Amniotic stem cell (primary cell): ENCODE measurements at regions not wholly inside any gene's neighbourhood (a gene's known extent, or its start where the extent isn't known, plus 50 kb on each side); places are given as distances from the start of the nearest gene placed in this dataset.

Experiments used
- DNase-seq: peaks from one replicate; lab custom pipeline; 2025; lab: John Stamatoyannopoulos, UW

GRCh38 chr2:80854831-80855230 is 550.3 kb upstream of the LRRTM1 start:
- no peak for DNase-seq

DNA sequence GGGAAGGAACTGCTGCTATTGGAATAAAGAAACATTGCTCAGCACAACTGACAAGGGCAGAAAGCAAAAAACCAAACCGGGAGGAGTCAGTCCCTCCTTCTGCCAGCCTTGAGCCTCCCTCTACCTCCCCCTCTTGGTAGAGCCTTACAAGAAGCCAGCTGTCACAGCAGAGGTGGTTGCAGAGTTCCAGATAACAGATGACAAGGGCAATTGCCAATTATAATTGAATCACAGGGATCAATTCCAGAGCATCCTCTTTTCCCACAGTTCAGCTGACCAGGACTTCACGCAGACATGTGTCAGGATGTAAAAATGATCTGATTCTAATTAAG is 548.2 kb upstream of the LRRTM1 start:
- no peak for DNase-seq

GRCh38 chr2:80852079-80852807 is 547.7 kb upstream of the LRRTM1 start:
- no peak for DNase-seq

- DNase-seq: no peak
These were observed 526.3 kb upstream of the LRRTM1 start for GRCh38 chr2:80830891-80831290.

- no peak for DNase-seq
These were observed 518.4 kb upstream of the LRRTM1 start for GRCh38 chr2:80822999-80823398.

- DNase-seq: no peak
These were observed 510.7 kb upstream of the LRRTM1 start for GRCh38 chr2:80815259-80815658.

- DNase-seq: no peak
These were observed 482.0 kb upstream of the LRRTM1 start for GRCh38 chr2:80786584-80786983.

- no peak for DNase-seq
These were observed 474.2 kb upstream of the LRRTM1 start for GRCh38 chr2:80778704-80779103.

GRCh38 chr2:80748592-80748991 is 444.0 kb upstream of the LRRTM1 start:
- DNase-seq: no peak

GRCh38 chr2:80737047-80737446 is 432.5 kb upstream of the LRRTM1 start:
- no peak for DNase-seq

GRCh38 chr2:80725001-80725400 is 420.4 kb upstream of the LRRTM1 start:
- DNase-seq: no peak

DNA sequence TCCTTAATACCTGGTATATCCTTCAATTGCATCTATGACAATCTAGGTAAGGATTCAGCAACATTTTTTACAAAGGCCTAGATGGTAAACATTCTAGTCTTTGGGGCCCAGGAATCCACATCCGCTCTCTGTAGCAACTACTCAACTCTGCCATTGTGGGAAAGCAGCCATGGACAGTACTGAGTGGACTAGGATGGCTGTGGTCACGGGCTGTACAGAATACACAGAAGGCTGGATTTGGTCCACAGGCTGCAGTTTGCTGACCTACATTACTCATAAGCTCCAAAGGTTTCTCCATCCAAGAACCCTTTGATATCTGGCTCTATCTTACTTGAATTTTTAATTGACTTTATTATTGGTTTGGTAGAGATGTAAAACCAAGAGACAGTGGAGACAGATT is 418.3 kb upstream of the LRRTM1 start:
- no peak for DNase-seq

DNA sequence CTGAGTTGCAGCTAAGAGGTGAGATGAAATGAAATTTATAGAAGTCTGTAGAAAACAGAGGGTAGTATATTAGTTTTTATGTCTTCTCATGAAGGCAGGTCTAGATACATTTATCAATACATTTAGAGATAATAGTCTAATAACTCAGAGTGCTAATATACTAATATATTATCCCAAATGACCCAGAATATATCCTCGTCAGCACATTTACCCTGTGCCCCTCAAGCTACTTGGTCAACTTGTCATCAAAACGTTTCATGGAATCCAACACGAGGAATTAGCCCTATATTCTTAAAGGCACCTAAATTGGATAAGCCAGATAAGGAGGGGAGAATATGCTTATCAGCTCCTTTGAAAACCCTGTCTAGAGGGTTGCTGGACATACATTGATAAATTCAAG is 415.1 kb upstream of the LRRTM1 start:
- no peak for DNase-seq

GRCh38 chr2:80715433-80715832 is 410.9 kb upstream of the LRRTM1 start:
- DNase-seq: no peak

GRCh38 chr2:80711915-80712314 is 407.4 kb upstream of the LRRTM1 start:
- DNase-seq: no peak

DNA sequence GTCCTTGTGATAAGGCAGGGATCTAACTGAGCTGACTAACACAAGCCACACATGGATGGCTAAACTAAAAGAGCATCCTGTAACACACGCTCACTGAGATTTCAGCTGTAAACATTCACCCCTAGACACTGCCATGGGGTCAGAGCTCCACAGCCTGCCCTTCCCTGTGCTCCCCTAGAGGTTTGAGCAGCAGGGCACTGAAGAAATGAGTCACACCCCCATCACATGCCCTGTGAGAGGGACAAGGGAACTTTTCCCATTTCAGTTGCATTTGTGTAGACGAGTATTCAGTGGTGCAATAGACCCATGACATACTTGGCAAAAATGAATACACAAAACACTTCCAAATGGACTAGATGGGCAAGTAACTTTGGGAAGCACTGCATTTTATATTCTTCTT is 402.4 kb upstream of the LRRTM1 start:
- no peak for DNase-seq

DNA sequence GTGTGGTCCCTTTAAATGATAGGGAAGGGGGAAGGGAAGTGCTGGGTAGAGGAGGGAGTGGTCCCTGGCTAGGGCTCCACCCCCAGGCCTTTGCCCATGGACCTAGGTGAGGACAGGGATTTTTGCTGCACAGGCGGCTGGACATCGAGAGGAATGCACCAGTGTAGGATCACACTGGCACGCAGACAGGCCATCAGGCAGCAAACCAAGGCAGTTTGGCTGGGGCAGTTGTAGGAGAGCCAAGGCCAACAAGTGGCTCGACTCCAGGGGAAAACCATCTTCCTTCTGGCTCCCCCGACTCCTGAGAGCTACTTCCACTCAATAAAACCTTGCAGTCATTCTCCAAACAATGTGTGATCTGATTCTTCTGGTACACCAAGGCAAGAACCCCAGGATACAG is 402.0 kb upstream of the LRRTM1 start:
- DNase-seq: no peak

- DNase-seq: no peak
These were observed 399.0 kb upstream of the LRRTM1 start for GRCh38 chr2:80703532-80703931.

DNA sequence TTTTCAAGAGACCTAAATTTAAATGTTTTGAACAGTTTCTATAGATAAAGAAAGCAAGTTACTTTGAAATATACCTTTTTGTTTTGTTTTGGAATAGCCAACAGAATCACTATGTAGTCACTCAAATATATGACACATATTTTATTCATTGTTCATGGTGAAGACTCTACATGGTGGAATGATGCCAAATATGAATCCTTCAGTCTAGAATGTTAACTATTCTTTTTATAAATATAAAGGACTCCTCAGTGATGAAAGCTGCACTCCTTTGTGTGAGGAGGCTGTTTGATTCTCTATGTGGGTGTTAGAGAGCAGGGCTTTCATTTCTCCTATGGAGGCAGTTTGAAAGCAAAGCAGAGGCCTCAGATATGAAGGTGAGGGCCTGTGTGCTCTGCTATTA is 396.4 kb upstream of the LRRTM1 start:
- no peak for DNase-seq
